ENCODE measurements at regions not wholly inside any gene's neighbourhood (a gene's known extent, or its start where the extent isn't known, plus 50 kb on each side); places are given as distances from the start of the nearest gene placed in this dataset.
"Not testable (repeated sequence)": the region's sequence is repeated elsewhere in the genome, so short reads cannot be mapped to it uniquely, and the experiment has no call there.

DNA sequence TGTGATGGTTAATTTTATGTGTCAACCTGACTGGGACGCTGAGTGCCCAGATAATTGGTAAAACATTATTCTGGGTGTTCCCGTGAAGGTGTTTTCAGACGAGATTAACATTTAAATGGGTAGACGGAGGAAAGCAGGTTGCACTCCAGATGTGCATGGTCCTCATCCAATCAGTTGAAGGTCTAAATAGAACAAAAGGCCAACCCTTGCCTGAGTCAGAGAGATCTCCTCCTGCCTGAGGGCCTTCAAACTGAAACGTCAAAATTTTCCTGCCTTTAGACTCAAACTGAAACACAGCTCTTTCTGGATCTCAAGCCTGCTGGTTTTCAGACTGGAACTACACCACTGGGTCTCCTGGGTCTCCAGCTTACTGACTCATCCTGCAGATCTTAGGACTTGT lies 73.5 kb downstream of the NPIPA8 start:
- not testable (repeated sequence) for DNase-seq (ENCODE audit: low read depth)

DNA sequence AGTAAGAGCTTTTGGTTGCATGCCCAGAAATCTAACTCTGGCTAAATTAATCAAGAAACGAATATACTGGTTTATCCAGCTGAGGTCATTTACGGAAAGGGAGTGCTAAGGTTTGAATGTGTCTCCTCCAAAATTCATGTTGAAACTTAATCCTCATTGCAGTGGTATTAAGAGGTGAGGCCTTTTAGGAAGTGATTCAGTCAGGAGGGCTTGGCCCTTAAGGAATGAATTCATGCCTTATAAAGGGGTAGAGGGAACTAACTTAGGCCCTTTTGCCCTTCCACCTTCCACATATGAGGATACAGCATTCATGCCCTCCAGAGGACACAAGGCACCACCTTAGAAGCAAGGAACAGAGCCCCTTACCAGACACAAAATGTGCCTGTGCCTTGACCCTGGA lies 74.7 kb downstream of the NPIPA8 start:
- in situ Hi-C loops (cut with HindIII; ENCODE audit: low pct_unique_long_range_greater_than_20kb, low sequenced_read_pairs); DNase-seq (ENCODE audit: low read depth): not testable (repeated sequence)

More for the DNA sequence above, 73.5 kb downstream of the NPIPA8 start:
- in situ Hi-C loops (cut with HindIII; ENCODE audit: low pct_unique_long_range_greater_than_20kb, low sequenced_read_pairs), result not testable (repeated sequence)

DNA sequence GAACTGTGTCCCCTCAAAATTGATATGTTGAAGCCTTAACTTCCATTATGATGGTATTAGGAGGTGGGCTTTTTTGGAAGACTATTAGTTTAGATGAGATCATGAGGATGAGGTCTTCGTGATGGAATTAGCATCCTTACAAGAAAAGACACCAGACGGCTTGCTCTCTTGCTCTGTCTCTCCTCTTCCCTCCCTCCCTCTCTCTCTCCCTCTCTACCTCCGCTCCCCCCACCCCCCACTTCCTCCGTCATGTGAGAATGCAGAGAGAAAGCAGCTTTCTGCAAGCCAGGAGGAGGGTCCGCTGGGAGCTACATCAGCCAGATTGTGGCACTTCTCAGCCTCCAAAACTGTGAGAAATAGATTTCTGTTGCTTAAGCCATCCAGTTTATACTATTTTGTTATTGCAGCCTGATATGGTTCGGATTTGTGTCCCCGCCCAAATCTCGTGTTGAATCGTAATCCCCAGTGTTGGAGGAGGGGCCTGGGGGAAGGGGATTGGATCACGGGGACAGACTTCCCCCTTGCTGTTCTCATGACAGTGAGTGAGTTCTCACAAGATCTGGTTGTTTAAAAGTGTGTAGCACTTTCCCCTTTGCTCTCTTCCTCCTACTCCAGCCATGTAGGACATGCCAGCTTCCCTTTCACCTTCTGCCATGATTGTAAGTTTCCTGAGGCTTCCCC lies 76.9 kb downstream of the NPIPA8 start:
- in situ Hi-C loops (cut with HindIII; ENCODE audit: low pct_unique_long_range_greater_than_20kb, low sequenced_read_pairs); DNase-seq (ENCODE audit: low read depth): not testable (repeated sequence)

DNA sequence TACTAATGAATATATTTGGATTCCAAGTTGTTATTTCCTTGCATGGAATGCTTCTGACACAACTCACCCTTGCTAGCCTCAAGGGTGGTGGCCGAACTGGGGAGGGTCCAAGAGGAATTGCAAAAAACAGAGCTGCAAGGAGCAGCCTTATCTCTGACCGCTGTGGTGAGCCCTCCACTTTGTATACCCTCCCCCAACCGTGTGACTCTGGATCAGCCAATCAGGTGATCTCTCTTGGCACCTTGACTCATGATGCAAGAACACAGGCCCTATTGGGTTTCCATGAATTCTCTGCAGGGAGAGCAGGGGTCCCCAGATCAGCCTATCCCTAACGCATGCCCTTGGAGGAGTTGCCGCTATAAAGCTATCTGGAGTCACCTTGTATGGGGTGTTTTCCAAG lies 83.6 kb downstream of the NPIPA8 start:
- in situ Hi-C loops (cut with HindIII; ENCODE audit: low pct_unique_long_range_greater_than_20kb, low sequenced_read_pairs); DNase-seq (ENCODE audit: low read depth): not testable (repeated sequence)

DNA sequence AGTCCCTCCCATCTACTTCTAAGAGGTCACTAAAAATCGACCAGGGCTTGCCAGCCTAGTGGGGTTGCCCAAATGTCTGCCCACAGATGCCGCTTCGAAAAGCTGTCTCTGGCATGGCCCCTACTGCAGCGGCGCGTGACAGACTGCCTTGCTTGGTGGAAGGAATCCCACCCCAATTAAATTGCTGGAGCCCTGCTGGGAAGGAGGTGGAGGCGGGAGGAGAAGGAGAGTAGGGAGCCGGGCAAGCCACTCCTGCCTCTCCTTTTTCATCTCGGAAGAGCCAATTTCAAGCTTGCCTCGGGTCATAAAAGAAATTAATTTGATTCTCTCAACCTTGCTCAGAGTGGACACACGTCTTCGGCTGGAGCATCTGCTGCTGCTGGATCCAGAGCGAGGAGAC lies 106.0 kb downstream of the NPIPA8 start:
- in situ Hi-C loops (cut with HindIII; ENCODE audit: low pct_unique_long_range_greater_than_20kb, low sequenced_read_pairs); DNase-seq (ENCODE audit: low read depth): not testable (repeated sequence)

DNA sequence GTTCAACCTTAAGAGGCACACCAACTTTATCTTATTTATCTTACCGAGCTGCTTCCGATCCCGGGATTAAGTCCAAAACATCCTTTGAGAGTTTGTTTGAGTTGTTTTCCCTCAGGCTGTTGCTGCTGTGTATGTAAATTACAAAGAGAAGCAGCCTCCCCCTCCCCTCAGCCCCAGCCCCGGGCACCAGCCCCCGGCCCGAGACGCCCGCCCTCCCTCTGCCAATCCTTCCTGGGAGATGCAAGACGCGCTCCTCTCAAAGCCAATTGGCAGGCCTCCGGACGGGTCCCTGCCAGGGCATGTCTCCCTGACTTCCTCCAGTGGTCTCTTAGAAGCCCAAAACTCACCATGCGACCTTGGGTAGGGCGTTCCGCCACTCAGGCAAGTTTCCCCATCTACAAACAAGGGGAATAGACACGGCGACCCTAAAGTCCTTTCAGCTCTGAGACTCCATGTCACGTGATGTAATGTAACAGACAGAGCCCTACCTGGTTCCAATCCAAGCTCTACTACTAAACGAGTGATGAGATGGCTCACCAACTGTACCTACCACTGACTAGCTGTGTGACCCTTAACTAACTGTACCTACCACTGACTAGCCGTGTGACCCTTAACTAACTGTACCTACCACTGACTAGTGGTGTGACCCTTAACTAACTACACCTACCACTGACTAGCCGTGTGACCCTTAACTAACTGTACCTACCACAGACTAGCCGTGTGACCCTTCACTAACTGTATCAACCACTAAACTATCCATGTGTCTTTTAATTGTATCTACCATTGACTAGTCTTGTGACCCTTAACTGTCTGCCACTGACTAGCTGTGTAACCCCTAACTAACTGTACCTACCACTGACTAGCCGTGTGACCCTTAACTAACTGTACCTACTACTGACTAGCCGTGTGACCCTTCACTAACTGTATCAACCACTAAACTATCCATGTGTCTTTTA lies 114.2 kb downstream of the NPIPA8 start:
- in situ Hi-C loops (cut with HindIII; ENCODE audit: low pct_unique_long_range_greater_than_20kb, low sequenced_read_pairs); DNase-seq (ENCODE audit: low read depth): not testable (repeated sequence)

DNA sequence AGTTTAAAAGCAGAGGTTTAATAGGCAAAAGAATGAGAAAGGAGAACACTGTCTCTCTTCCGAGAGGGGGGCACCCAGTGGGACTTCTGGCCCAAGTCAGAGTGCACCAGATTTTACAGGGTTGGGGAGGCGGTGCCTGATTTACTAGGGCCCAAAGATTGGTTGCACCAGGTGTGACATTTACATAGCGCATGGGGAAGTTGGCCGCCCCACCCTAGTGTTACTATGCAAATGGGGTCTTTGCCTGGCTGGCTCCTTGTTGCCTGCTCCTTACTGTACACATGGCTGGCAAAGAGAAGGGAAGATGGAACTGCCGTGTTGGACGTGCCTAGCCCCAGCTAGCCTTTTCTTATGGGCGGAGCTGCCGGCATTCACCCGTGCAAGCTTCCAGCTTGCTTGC lies 118.8 kb downstream of the NPIPA8 start:
- in situ Hi-C loops (cut with HindIII; ENCODE audit: low pct_unique_long_range_greater_than_20kb, low sequenced_read_pairs), result not testable (repeated sequence)

DNA sequence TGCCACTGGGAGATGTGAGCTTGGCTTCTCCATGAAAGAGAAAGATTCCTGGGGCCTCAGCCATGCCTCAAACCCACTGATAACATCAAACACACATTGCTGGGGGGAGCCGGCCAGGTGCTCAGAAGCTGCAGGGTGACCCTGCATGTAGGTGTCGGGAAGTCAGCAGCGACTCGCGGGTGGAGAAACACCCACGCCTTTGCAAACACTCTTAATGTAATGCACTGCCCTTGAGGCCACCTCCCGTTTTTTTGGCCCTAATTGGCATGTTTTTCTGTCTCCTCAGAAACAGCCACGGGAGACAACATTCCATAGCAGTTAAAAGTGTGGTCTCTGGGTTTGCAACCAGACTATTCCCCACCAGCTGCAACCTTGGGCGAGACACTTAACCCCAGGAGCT lies 119.7 kb downstream of the NPIPA8 start:
- in situ Hi-C loops (cut with HindIII; ENCODE audit: low pct_unique_long_range_greater_than_20kb, low sequenced_read_pairs); DNase-seq (ENCODE audit: low read depth): not testable (repeated sequence)

More for the DNA sequence above, 118.8 kb downstream of the NPIPA8 start:
- not testable (repeated sequence) for DNase-seq (ENCODE audit: low read depth)

DNA sequence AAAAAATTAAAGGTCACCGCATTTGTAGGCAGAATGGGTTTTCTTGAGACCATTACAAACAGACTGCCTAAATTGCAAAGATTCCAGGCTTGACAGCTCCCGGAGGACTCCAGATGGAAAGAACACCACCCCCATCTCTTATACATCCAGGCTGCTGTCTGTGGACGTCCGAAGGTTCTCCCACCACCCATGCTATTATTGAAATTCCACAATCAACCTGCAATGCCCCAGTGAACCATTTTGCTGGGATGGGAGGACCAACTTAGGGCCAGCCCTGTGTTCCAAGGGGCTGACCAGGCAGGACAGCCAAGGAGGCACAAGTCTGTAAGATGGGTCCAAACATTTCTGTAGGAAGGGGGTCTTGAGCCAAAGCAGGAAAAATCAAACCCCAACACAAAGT lies 122.7 kb downstream of the NPIPA8 start:
- DNase-seq (ENCODE audit: low read depth); in situ Hi-C loops (cut with HindIII; ENCODE audit: low pct_unique_long_range_greater_than_20kb, low sequenced_read_pairs): not testable (repeated sequence)

DNA sequence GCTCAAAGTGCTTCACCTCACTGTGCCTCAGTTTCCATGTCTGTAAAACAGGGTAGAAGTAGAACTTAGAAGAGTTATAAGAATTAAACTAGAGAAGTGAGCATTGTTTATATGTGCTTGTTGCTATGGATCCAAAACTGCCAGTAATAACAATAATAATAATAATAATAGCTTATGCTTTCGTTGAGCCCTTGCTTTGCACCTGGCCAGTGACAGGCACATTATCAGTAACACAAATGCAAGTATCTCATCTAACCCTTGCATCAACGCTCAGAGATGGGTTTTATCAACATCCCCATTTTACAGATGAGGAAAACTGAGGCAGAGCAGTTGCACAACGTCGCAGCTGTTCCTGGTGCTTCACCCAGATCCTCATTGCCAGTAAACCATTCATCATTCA lies 125.0 kb downstream of the NPIPA8 start:
- in situ Hi-C loops (cut with HindIII; ENCODE audit: low pct_unique_long_range_greater_than_20kb, low sequenced_read_pairs); DNase-seq (ENCODE audit: low read depth): not testable (repeated sequence)

DNA sequence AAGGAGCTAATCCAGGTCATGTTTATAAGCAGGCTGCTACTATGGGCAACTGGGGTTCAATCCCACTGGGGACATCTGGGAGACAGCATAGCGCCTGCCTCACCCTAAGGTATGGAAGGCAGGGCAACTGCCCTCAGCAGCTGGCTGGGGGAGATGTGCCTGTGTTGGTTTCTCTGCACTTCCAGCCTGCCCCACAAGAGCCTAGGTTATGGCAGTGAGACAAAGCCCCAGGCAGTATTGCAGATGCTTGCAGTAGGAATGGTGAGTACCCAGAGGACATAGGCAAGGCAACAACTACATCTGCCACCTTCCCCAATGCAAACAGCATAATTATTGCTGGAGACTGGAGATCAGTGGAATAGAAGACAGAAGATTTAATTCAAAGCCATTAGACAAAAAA lies 131.8 kb downstream of the NPIPA8 start:
- DNase-seq (ENCODE audit: low read depth); in situ Hi-C loops (cut with HindIII; ENCODE audit: low pct_unique_long_range_greater_than_20kb, low sequenced_read_pairs): not testable (repeated sequence)

DNA sequence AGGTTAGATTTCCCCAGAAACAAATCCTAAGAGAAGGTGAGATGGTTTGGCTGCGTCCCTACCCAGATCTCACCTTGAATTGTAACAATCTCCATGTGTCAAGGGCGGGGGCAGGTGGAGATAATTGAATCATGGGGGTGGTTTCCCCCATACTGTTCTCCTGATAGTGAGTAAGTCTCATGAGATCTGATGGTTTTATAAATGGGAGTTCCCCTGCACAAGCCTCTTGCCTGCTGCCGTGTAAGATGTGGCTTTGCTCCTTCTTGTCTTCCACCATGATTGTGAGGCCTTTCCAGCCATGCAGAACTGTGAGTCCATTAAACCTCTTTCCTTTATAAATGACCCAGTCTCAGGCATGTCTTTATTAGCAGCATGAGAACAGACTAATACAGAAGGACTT lies 132.2 kb downstream of the NPIPA8 start:
- DNase-seq (ENCODE audit: low read depth); in situ Hi-C loops (cut with HindIII; ENCODE audit: low pct_unique_long_range_greater_than_20kb, low sequenced_read_pairs): not testable (repeated sequence)

DNA sequence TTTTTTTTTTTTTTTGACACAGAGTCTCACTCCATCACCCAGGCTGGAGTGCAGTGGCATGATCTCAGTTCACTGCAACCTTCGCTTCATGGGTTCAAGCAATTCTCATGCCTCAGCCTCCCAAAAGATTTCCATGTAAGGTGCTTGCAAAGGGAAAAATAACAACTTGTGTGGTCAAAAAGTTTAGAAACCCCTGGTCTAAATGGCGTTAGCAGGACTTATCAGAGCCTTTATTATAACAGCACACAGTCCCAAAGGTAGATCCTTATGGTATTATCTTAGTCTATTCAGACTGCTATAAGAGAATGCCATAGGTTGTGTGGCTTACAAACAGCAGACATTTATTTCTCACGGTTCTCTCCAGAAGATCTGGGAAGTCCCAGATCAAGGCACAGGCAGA lies 135.0 kb downstream of the NPIPA8 start:
- DNase-seq (ENCODE audit: low read depth); in situ Hi-C loops (cut with HindIII; ENCODE audit: low pct_unique_long_range_greater_than_20kb, low sequenced_read_pairs): not testable (repeated sequence)

DNA sequence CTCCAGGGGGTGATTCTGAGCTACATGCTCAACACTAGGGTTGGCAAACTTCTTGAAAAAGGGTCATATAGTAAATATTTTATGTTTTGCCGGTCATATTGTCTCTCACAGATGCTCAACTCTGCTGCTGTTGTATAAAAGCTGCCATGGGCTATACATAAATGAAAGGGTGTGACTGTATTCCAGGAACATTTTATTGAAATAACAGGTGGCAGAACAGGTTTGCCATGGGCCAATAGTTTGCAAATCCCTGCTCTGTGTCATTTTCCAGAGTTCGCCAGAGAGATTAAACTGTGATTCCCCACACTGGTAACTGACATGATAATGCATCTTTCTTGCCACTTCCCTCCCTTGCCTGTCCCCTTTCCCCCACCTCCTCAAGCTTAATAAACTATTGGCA lies 144.1 kb downstream of the NPIPA8 start:
- DNase-seq (ENCODE audit: low read depth); in situ Hi-C loops (cut with HindIII; ENCODE audit: low pct_unique_long_range_greater_than_20kb, low sequenced_read_pairs): not testable (repeated sequence)

DNA sequence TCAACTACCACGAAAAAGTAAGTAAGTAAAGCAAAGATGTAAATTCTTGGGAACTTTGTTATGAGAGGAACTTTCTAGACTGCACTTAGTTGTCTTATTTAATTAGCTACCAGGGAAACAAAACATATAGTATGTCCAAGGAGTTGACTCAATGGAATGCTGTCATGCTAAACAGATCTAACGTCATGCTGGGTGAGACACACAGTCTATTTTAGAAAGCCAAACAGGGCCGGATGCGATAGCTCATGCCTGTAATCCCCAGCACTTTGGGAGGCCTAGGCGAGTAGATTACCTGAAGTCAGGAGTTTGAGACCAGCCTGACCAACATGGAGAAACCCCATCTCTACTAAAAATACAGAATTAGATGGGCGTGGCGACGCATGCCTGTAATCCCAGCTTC lies 146.4 kb downstream of the NPIPA8 start:
- in situ Hi-C loops (cut with HindIII; ENCODE audit: low pct_unique_long_range_greater_than_20kb, low sequenced_read_pairs); DNase-seq (ENCODE audit: low read depth): not testable (repeated sequence)

DNA sequence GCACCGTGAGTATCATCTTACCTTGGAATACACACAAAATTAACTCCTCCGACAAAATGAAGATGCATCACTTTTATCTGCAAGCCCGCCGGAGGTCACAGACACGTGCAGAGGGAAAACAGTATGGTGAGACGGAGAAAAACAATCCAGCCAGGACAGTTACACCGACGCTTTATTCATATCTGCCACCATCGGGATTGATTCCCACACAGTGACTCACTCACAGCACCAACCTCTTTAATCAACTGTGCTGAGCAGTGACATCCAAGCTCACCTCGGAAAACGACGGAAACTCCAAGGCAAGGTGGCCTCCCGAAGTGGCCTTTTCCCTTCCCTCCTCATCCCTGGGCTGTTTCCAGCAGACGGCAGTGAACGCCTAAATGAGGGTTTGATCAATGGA lies 151.8 kb downstream of the NPIPA8 start:
- DNase-seq (ENCODE audit: low read depth); in situ Hi-C loops (cut with HindIII; ENCODE audit: low pct_unique_long_range_greater_than_20kb, low sequenced_read_pairs): not testable (repeated sequence)

DNA sequence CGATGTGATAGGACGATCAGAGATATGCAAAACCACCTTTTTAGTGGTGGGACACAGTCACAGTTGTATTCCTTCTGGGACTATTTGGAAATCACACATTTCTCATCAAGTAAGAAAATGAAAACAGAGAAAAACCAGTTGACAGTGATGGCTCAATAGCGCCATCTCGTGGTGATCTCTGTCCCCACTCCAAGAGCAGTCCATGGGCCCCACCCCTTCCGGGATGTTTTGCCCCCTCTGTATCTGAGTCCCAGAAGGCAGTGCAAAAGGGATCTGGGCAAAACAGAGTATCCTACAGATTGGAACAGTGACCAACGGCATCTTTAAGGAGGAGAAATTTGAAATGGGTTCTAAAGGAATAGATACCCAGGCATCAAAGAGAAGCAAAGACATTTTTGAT lies 155.5 kb downstream of the NPIPA8 start:
- in situ Hi-C loops (cut with HindIII; ENCODE audit: low pct_unique_long_range_greater_than_20kb, low sequenced_read_pairs); DNase-seq (ENCODE audit: low read depth): not testable (repeated sequence)

DNA sequence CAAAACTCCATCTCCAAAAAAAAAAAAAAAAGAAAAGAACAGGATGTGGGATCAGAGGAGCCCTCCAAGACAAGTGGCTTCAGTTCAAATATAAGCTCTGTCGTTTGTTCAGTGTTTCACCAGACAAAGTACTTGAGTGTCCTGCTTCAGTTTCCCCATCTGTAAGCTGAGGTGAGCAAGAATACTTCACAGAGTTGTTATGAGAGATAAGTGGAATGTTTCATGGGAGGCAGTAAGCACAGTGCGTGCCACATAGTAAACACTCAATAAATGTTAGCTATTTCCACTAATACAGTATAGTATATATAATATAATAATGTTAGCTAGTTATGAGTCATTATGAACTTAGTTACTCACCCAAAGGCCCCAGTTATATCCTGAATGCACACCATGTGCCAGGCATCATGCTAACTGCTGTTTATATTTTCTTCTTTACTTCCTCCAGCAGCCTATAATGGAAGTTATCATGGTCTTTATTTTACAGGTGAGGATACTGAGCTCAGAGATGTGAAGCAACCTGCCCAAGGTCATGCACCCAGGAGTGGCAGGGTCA lies 162.5 kb downstream of the NPIPA8 start:
- in situ Hi-C loops (cut with HindIII; ENCODE audit: low pct_unique_long_range_greater_than_20kb, low sequenced_read_pairs); DNase-seq (ENCODE audit: low read depth): not testable (repeated sequence)

DNA sequence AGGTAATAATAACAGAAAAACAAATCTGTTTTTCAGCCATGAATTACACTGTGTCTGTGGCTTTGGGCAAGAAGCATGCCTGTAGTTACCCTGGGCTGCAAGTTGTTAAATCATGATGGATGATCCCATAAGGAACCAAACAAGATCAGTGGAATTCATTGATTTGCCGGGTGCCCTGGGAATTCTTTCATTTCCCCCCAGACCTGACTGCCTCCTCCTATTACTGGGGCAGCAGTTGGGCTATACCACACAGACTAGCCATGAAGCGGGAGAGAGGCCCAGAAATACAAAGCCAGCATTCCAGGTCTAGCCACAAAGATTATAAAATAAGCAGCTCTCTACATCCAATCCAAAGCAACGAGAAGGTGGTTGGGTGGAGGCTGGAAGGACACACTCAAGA lies 174.2 kb downstream of the NPIPA8 start:
- in situ Hi-C loops (cut with HindIII; ENCODE audit: low pct_unique_long_range_greater_than_20kb, low sequenced_read_pairs); DNase-seq (ENCODE audit: low read depth): not testable (repeated sequence)

Measured in Caki2 (cell line).